ENCODE measurements at regions not wholly inside any gene's neighbourhood (a gene's known extent, or its start where the extent isn't known, plus 50 kb on each side); places are given as distances from the start of the nearest gene placed in this dataset.

DNA sequence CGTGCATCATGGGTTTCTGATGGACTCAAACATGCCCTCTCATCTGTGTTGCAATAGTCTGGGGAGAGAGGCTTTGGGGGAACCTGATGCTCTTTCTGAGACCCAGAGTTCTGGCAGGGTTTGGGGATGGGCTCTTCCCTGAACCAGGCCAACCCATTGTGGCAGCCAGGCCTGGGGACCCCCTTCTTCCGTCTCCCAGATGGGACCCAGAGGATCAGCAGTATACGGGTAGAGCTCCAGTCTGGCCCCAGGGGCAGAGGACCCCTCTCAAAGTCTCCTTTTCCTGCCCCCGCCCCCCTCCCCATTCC, 333.7 kb downstream of the DYSF start:
- TF ChIP-seq, protein P1, sequence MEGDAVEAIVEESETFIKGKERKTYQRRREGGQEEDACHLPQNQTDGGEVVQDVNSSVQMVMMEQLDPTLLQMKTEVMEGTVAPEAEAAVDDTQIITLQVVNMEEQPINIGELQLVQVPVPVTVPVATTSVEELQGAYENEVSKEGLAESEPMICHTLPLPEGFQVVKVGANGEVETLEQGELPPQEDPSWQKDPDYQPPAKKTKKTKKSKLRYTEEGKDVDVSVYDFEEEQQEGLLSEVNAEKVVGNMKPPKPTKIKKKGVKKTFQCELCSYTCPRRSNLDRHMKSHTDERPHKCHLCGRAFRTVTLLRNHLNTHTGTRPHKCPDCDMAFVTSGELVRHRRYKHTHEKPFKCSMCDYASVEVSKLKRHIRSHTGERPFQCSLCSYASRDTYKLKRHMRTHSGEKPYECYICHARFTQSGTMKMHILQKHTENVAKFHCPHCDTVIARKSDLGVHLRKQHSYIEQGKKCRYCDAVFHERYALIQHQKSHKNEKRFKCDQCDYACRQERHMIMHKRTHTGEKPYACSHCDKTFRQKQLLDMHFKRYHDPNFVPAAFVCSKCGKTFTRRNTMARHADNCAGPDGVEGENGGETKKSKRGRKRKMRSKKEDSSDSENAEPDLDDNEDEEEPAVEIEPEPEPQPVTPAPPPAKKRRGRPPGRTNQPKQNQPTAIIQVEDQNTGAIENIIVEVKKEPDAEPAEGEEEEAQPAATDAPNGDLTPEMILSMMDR (IDR thresholded peaks at IDR 0.05; ENCODE audit: borderline replicate concordance, control extremely low read depth, extremely low read depth, insufficient read depth, missing control alignments) = no peak
- in situ Hi-C loops (cut with MboI; ENCODE audit: low sequenced_read_pairs, unreplicated experiment) = no loop called here
- no peak for DNase-seq (ENCODE audit: low spot score)

- in situ Hi-C loops (cut with MboI; ENCODE audit: low sequenced_read_pairs, unreplicated experiment) = no loop called here
- TF ChIP-seq, protein P1 (IDR thresholded peaks at IDR 0.05; ENCODE audit: borderline replicate concordance, control extremely low read depth, extremely low read depth, insufficient read depth, missing control alignments) = no peak
- peak; percentile 29 for DNase-seq (ENCODE audit: low spot score)
These were observed 333.1 kb downstream of the DYSF start for GRCh38 chr2:71786291-71787107.

DNA sequence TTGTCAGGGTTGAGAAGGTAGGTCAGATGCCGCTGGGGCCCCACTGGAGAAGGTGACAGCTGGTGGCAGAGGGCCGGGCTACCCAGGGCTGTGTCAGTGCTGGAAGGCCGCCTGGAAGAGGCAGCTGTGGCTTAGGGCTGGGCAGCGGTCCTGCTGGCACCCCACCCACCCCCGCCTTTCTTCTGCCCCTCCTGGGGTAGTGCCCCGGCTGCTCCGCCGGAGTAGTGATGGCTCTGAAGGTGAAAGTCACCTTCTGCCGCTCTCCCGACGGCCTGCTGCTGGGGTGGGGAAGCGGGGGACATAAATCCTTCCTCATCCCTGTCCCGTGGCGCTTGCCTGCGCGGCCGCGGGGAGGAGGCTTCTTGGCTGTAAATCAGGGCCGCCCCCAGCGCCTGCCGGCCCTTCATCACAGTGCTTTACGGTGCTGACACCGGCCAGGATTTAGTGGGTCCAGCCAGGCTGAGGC, 332.2 kb downstream of the DYSF start:
- peak; percentile 10 for DNase-seq (ENCODE audit: low spot score)
- TF ChIP-seq, protein P1 (IDR thresholded peaks at IDR 0.05; ENCODE audit: borderline replicate concordance, control extremely low read depth, extremely low read depth, insufficient read depth, missing control alignments) = no peak
- in situ Hi-C loops (cut with MboI; ENCODE audit: low sequenced_read_pairs, unreplicated experiment) = no loop called here

- TF ChIP-seq, protein P1 (IDR thresholded peaks at IDR 0.05; ENCODE audit: borderline replicate concordance, control extremely low read depth, extremely low read depth, insufficient read depth, missing control alignments) = no peak
- DNase-seq (ENCODE audit: low spot score) = peak; percentile 25
- in situ Hi-C loops (cut with MboI; ENCODE audit: low sequenced_read_pairs, unreplicated experiment) = no loop called here
These were observed 331.6 kb downstream of the DYSF start for GRCh38 chr2:71784734-71785511.

DNA sequence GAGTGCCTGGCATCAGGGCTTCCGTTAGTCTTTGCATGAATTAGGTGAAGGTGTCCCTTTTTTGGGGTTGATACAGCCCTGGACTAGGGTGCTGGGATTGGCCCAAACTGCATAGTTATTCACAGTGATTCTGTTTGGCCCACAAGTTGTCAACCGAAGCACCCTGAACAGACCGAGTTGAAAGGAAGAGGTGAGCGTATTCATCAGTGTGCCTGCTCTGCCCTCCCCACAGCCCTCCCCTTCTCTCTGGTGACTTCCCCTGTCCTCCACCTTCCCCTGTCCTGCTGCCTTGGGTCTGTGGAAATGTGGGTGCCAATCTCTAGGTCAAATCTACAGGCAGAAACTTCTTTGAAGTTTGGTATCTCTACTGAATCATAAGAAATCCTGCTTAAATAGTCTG, 330.5 kb downstream of the DYSF start:
- TF ChIP-seq, protein P1 (IDR thresholded peaks at IDR 0.05; ENCODE audit: borderline replicate concordance, control extremely low read depth, extremely low read depth, insufficient read depth, missing control alignments) = no peak
- DNase-seq (ENCODE audit: low spot score) = no peak
- in situ Hi-C loops (cut with MboI; ENCODE audit: low sequenced_read_pairs, unreplicated experiment) = no loop called here

- in situ Hi-C loops (cut with MboI; ENCODE audit: low sequenced_read_pairs, unreplicated experiment) = no loop called here
- peak; percentile 7 for DNase-seq (ENCODE audit: low spot score)
- TF ChIP-seq, protein P1 (IDR thresholded peaks at IDR 0.05; ENCODE audit: borderline replicate concordance, control extremely low read depth, extremely low read depth, insufficient read depth, missing control alignments) = no peak
These were observed 329.9 kb downstream of the DYSF start for GRCh38 chr2:71783215-71783614.

Measured in GM13976 (cell line).